Endothelial cell of umbilical vein (primary cell): ENCODE measurements at regions not wholly inside any gene's neighbourhood (a gene's known extent, or its start where the extent isn't known, plus 50 kb on each side); places are given as distances from the start of the nearest gene placed in this dataset.

Experiments used
- BruUV-seq: library from RNA; stranded (reverse); fragments of 400-500 nt; replicated peaks from 2 replicates; lab custom pipeline; 2021; lab: Mats Ljungman, UMichigan
- CTCF ChIA-PET: fragments of 300-600, 350-600 bp; sonication (Branson Sonifier 250); formaldehyde crosslinking; loops from one replicate; lab custom pipeline; 2021; ENCODE audit warnings: antibody characterized with exemption, inconsistent platforms; lab: Charles Lee
- POLR2A ChIA-PET: fragments of 300-600, 350-600 bp; sonication (Branson Sonifier 250); formaldehyde crosslinking; loops from one replicate; lab custom pipeline; 2021; ENCODE audit warnings: antibody characterized with exemption, inconsistent platforms; lab: Charles Lee
- DNase-seq: peaks from one replicate; pipeline ENCODE4 v3.0.0-alpha.2; 2011; ENCODE audit warnings: low read depth, low spot score
- FAIRE-seq: peaks from 2 replicates; lab custom pipeline; 2011; peaks lifted over from hg19 to GRCh38; lab: Jason Lieb, UNC
- H2AFZ ChIP-seq: 2 replicates; pipeline ENCODE4 v1.6.0; 2012; ENCODE audit warnings: low read depth, low read length, control low read depth, inconsistent platforms
- H3K27ac ChIP-seq: 2 replicates; pipeline ENCODE4 v1.5.1; 2011; ENCODE audit warnings: low read depth, mild to moderate bottlenecking, control low read depth, low read length, moderate library complexity; ENCODE audit not compliant: insufficient read depth
- H3K27me3 ChIP-seq, 2 experiments: 2 replicates each; pipeline versions ENCODE4 v1.6.0 to v1.6.1; 2011; ENCODE audit warnings: low read length in 2 of 2, mixed read lengths in 1 of 2; ENCODE audit not compliant: control insufficient read depth in 2 of 2, insufficient read depth in 2 of 2
- H3K36me3 ChIP-seq, 2 experiments: 2 replicates in 1 of 2; 3 replicates in 1 of 2; pipeline ENCODE4 v1.5.1; 2011; ENCODE audit warnings: low read length in 2 of 2, mild to moderate bottlenecking in 1 of 2, moderate library complexity in 1 of 2; ENCODE audit not compliant: control insufficient read depth in 2 of 2, insufficient read depth in 2 of 2; ENCODE audit errors: extremely low read depth in 1 of 2
- H3K4me1 ChIP-seq: 3 replicates; pipeline ENCODE4 v1.5.1; 2011; ENCODE audit warnings: mild to moderate bottlenecking, low read length; ENCODE audit not compliant: control insufficient read depth, insufficient read depth; ENCODE audit errors: extremely low read depth
- H3K4me2 ChIP-seq: 2 replicates; pipeline ENCODE4 v1.6.1; 2011; ENCODE audit warnings: low read length, control low read depth, mixed read lengths; ENCODE audit not compliant: insufficient read depth
- H3K4me3 ChIP-seq, 3 experiments: fragments of 200-600 bp in 1 of 3; sonication (generic), shearing (Covaris generic) in 1 of 3; replicated peaks in 1 of 3; 2 replicates each; pipeline ENCODE4 v1.5.1; 2011 to 2016; ENCODE audit warnings: control low read depth in 3 of 3, low read length in 3 of 3, mild to moderate bottlenecking in 2 of 3, inconsistent platforms in 1 of 3, low read depth in 1 of 3, moderate library complexity in 1 of 3; ENCODE audit not compliant: insufficient read depth in 1 of 3
- H3K79me2 ChIP-seq: 2 replicates; pipeline ENCODE4 v1.6.0; 2012; ENCODE audit warnings: low read length, inconsistent platforms; ENCODE audit not compliant: control insufficient read depth, insufficient read depth
- H3K9ac ChIP-seq: replicated peaks from 2 replicates; pipeline ENCODE3; 2011; ENCODE audit warnings: low read length, control low read depth; ENCODE audit not compliant: insufficient read depth; ENCODE audit errors: extremely low read depth
- H3K9me1 ChIP-seq: replicated peaks from 3 replicates; pipeline ENCODE4 v1.6.0; 2011; ENCODE audit warnings: mild to moderate bottlenecking, low read length; ENCODE audit not compliant: control insufficient read depth, insufficient read depth; ENCODE audit errors: extremely low read depth
- H3K9me3 ChIP-seq: replicated peaks from 2 replicates; pipeline ENCODE4 v1.5.1; 2012; ENCODE audit warnings: low read length, inconsistent platforms; ENCODE audit not compliant: control insufficient read depth, insufficient read depth
- H4K20me1 ChIP-seq: replicated peaks from 2 replicates; pipeline ENCODE3; 2011; ENCODE audit warnings: mild to moderate bottlenecking, low read length; ENCODE audit not compliant: control insufficient read depth, insufficient read depth; ENCODE audit errors: extremely low read depth
- CTCF ChIP-seq, 2 donors: IDR thresholded peaks; 1 replicate in 1 of 2; 2 replicates in 1 of 2; pipeline ENCODE4 v1.5.1; 2011; ENCODE audit warnings: low read length in 2 of 2, mild to moderate bottlenecking in 2 of 2, moderate library complexity in 2 of 2, control low read depth in 1 of 2, inconsistent platforms in 1 of 2, low read depth in 1 of 2; ENCODE audit not compliant: insufficient read depth in 1 of 2; ENCODE audit errors: extremely low read depth in 1 of 2
- JUN ChIP-seq: IDR thresholded peaks from 2 replicates; pipeline ENCODE4 v1.6.1; 2011; ENCODE audit warnings: borderline replicate concordance, low read depth; ENCODE audit not compliant: insufficient read length, insufficient read depth
- MAX ChIP-seq: IDR thresholded peaks from 2 replicates; pipeline ENCODE4 v1.6.1; 2011; ENCODE audit not compliant: insufficient read depth, insufficient read length
- MYC ChIP-seq: IDR thresholded peaks from one replicate; pipeline ENCODE4 v1.6.1; 2011; ENCODE audit warnings: mild to moderate bottlenecking, low read depth, low read length
- dilution Hi-C: fragments of 300-500 bp; cut with MboI; formaldehyde crosslinking; loops from one replicate; pipeline ENCODE4 v1.15.0; 2019; ENCODE audit warnings: low sequenced_read_pairs; ENCODE audit not compliant: extremely low pct_ligation_motif_present
- intact Hi-C: fragments of 100-400 bp; cut with micrococcal nuclease; formaldehyde crosslinking; loops from one replicate; pipeline ENCODE4 v1.10.0; 2022

GRCh38 chr2:136384531-136385303, 266.8 kb upstream of the CXCR4 start:
- H3K9ac ChIP-seq: no peak overlapping the region
- H3K79me2 ChIP-seq: no peaks in the 10 kb centered on the region
- peak; percentile 83 for FAIRE-seq
- H3K4me2 ChIP-seq: no peak overlapping the region
- ChIA-PET CTCF (interaction anchor here (0.6 to 4.7 kb wide), 22 partner anchors 10 to 1454 kb away, joined by 3 to 127 read pairs (median 4); partner anchors contain the start of gene DARS1), POLR2A (no interaction called here)
- dilution Hi-C loops: no loop called here
- H3K27me3 ChIP-seq: peaks cover 0 to 6% of the 10 kb centered on the region in 2 experiments
- intact Hi-C loops: loop anchor here (1.0 to 2.0 kb wide), 3 partner anchors 468 to 588 kb away; no protein-coding TSS in a partner anchor
- TF ChIP-seq CTCF (IDR thresholded peaks at IDR 0.05; ENCODE audit: extremely low read depth in 1 of 2, insufficient read depth in 1 of 2, low read depth in 1 of 2, low read length in 2 of 2) (peak; percentile 62 to 70), MYC (no peak), MAX (no peak)
- no peaks in the 10 kb centered on the region for H4K20me1 ChIP-seq
- no peaks in the 10 kb centered on the region for H3K36me3 ChIP-seq
- H3K27ac ChIP-seq: no peak overlapping the region
- DNase-seq: peak; percentile 44
- no peak overlapping the region for H2AFZ ChIP-seq
- H3K9me1 ChIP-seq: no peaks in the 10 kb centered on the region
- no peak overlapping the region for H3K4me3 ChIP-seq
- H3K4me1 ChIP-seq: no peaks in the 10 kb centered on the region
- no peaks in the 10 kb centered on the region for H3K9me3 ChIP-seq
- no TSS peak for BruUV-seq

GRCh38 chr2:136383167-136383566, 265.2 kb upstream of the CXCR4 start:
- ChIA-PET CTCF (interaction anchor here (2.5 to 4.7 kb wide), 2 partner anchors 469 to 586 kb away, joined by 14 to 127 read pairs; no protein-coding TSS in a partner anchor), POLR2A (no interaction called here)
- Histone ChIP-seq H3K9me1 (no peaks in the 10 kb centered on the region), H3K27me3 (peaks cover 0 to 3% of the 10 kb centered on the region in 2 experiments), H3K4me1 (no peaks in the 10 kb centered on the region), H3K4me2 (no peak overlapping the region), H3K27ac (no peak overlapping the region), H2AFZ (no peak overlapping the region), H3K4me3 (no peak overlapping the region), H3K9ac (no peak overlapping the region), H3K9me3 (no peaks in the 10 kb centered on the region), H4K20me1 (no peaks in the 10 kb centered on the region), H3K79me2 (no peaks in the 10 kb centered on the region), H3K36me3 (no peaks in the 10 kb centered on the region)
- BruUV-seq: no TSS peak
- TF ChIP-seq JUN: no peak
- dilution Hi-C loops (no loop called here), intact Hi-C loops (no loop called here)
- DNase-seq (no peak), FAIRE-seq (no peak)
